ENCODE measurements at regions not wholly inside any gene's neighbourhood (a gene's known extent, or its start where the extent isn't known, plus 50 kb on each side); places are given as distances from the start of the nearest gene placed in this dataset.

- no peak for TF ChIP-seq CTCF (IDR thresholded peaks at IDR 0.05)
- no peak overlapping the region for H3K27ac ChIP-seq
Observed at GRCh38 chr1:94694226-94694915, 125.8 kb upstream of the SLC44A3 start.

- H3K27ac ChIP-seq, result no peak overlapping the region
- TF ChIP-seq CTCF (IDR thresholded peaks at IDR 0.05), result no peak
- TF ChIP-seq ZFX (IDR thresholded peaks at IDR 0.05; ENCODE audit: borderline replicate concordance), result no peak
Observed at GRCh38 chr1:94693435-94693834, 126.7 kb upstream of the SLC44A3 start.

GRCh38 chr1:94693029-94693428 is 127.1 kb upstream of the SLC44A3 start:
- H3K27ac ChIP-seq, result no peak overlapping the region
- TF ChIP-seq CTCF (IDR thresholded peaks at IDR 0.05), result no peak
- TF ChIP-seq ZFX (IDR thresholded peaks at IDR 0.05; ENCODE audit: borderline replicate concordance), result no peak

- TF ChIP-seq CTCF (IDR thresholded peaks at IDR 0.05), result no peak
- TF ChIP-seq ZFX (IDR thresholded peaks at IDR 0.05; ENCODE audit: borderline replicate concordance), result no peak
- no peak overlapping the region for H3K27ac ChIP-seq
Observed at GRCh38 chr1:94688646-94689045, 131.5 kb upstream of the SLC44A3 start.

GRCh38 chr1:94686882-94687281 is 133.3 kb upstream of the SLC44A3 start:
- TF ChIP-seq CTCF (IDR thresholded peaks at IDR 0.05) (no peak), ZFX (IDR thresholded peaks at IDR 0.05; ENCODE audit: borderline replicate concordance) (no peak)
- H3K27ac ChIP-seq, result no peak overlapping the region

GRCh38 chr1:94684690-94685250 is 135.4 kb upstream of the SLC44A3 start:
- TF ChIP-seq ZFX (IDR thresholded peaks at IDR 0.05; ENCODE audit: borderline replicate concordance), result no peak
- no peak for TF ChIP-seq CTCF (IDR thresholded peaks at IDR 0.05)
- no peak overlapping the region for H3K27ac ChIP-seq

- no peak overlapping the region for H3K27ac ChIP-seq
- TF ChIP-seq CTCF (IDR thresholded peaks at IDR 0.05) (no peak), ZFX (IDR thresholded peaks at IDR 0.05; ENCODE audit: borderline replicate concordance) (no peak)
Observed at GRCh38 chr1:94683886-94684285, 136.3 kb upstream of the SLC44A3 start.

Measured in 22Rv1 (cell line).